ENCODE measurements at regions not wholly inside any gene's neighbourhood (a gene's known extent, or its start where the extent isn't known, plus 50 kb on each side); places are given as distances from the start of the nearest gene placed in this dataset.

DNA sequence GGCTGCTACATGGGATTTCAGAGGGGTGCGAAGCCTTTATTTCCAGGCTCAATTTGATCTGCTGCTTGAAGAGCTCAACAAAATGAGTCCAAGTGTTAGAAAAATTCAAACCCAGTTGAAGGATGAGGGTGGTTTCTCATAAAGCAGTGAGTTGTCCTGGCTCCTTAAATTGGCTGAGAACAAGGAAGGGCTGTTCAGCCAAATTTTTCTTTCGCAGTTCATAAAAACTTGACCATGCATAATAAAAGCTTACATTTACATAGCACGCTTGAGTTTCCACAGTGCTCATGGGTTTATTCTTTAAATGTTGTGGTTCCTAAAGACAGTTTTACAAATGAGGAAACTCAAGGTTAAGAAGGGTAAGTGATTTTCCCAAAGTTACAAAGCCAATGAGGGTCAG is 174.4 kb upstream of the FOXA2 start:
- Histone ChIP-seq H3K27me3 (ENCODE audit: insufficient read depth, low read depth, severe bottlenecking) (peaks cover 46% of the 10 kb centered on the region), H3K9me3 (ENCODE audit: severe bottlenecking) (no peaks in the 10 kb centered on the region), H3K4me3 (ENCODE audit: low read depth, low read length) (no peak overlapping the region), H3K36me3 (no peaks in the 10 kb centered on the region), H3K27ac (no peak overlapping the region)
- TF ChIP-seq, protein P1, sequence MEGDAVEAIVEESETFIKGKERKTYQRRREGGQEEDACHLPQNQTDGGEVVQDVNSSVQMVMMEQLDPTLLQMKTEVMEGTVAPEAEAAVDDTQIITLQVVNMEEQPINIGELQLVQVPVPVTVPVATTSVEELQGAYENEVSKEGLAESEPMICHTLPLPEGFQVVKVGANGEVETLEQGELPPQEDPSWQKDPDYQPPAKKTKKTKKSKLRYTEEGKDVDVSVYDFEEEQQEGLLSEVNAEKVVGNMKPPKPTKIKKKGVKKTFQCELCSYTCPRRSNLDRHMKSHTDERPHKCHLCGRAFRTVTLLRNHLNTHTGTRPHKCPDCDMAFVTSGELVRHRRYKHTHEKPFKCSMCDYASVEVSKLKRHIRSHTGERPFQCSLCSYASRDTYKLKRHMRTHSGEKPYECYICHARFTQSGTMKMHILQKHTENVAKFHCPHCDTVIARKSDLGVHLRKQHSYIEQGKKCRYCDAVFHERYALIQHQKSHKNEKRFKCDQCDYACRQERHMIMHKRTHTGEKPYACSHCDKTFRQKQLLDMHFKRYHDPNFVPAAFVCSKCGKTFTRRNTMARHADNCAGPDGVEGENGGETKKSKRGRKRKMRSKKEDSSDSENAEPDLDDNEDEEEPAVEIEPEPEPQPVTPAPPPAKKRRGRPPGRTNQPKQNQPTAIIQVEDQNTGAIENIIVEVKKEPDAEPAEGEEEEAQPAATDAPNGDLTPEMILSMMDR (IDR thresholded peaks at IDR 0.05; ENCODE audit: low read depth, low read length) = no peak
- no peak for DNase-seq

DNA sequence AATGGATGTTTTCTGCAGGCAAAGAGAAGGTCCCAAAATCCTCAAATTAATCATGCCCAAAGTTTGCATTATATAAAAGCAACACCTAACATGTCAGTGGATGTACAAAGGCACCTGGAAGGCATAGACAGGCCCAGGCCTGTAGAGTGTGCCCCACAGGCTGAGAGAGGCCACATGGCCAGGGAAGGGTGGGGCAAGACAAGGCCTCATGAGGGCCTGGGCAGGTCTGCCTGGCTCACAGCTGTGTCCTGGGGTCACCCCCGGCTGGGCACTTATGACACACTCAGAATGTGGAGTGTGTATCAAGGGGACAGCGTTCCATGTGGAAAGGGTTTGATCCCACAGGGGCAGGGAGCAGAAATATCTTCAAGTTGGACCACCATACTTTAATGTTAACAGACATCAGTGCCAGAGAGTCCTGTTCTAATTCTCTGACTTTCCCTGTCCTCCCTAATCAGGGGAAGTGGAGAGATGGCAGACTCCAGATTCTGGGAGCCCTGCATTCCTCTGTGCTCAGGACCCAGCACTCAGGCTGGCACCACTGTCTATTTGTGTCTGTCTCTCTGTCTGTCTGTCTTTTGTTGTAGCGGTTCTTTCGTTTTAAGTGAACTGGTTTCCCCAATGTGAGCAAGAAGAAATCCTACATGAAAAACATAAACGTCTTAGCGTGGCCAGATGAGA is 178.3 kb upstream of the FOXA2 start:
- TF ChIP-seq, protein P1 (IDR thresholded peaks at IDR 0.05; ENCODE audit: low read depth, low read length) = no peak
- no peaks in the 10 kb centered on the region for H3K36me3 ChIP-seq
- no peak overlapping the region for H3K4me3 ChIP-seq (ENCODE audit: low read depth, low read length)
- H3K9me3 ChIP-seq (ENCODE audit: severe bottlenecking) = no peaks in the 10 kb centered on the region
- H3K27me3 ChIP-seq (ENCODE audit: insufficient read depth, low read depth, severe bottlenecking) = peaks cover 53% of the 10 kb centered on the region
- H3K27ac ChIP-seq = no peak overlapping the region
- DNase-seq = no peak

DNA sequence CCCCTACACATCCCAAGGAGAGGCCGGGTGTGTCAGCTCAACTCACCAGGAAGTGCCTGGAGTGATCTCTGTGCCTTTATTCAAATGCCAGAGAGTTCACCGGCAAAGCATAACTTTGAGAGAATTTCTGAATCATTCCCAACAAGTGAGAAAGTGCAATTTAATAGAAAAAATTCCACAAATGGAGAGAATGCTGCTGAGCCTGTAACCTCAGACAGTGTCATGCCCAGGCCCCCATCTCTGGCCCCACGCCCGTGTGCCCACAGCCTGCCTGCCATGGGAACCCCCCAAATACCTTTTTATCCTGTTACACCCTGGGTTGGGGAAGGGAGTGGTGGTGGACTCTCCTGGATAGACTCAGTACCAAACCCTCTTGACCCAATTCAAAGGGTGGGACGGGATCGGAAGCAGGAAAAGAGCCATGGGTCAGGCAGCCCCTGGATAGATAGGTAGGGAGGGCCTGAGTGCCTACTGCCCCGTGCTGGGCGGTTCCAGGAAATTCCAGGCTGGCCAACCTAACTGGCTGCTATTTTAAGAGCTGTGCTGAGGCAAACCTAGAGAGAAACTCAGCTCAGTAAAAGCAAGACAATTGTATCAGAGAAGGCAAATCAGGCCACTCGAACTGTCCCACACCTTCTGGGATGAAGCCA is 179.0 kb upstream of the FOXA2 start:
- H3K36me3 ChIP-seq = no peaks in the 10 kb centered on the region
- no peak for DNase-seq
- peaks cover 53% of the 10 kb centered on the region for H3K27me3 ChIP-seq (ENCODE audit: insufficient read depth, low read depth, severe bottlenecking)
- TF ChIP-seq, protein P1 (IDR thresholded peaks at IDR 0.05; ENCODE audit: low read depth, low read length) = no peak
- no peaks in the 10 kb centered on the region for H3K9me3 ChIP-seq (ENCODE audit: severe bottlenecking)
- no peak overlapping the region for H3K27ac ChIP-seq
- no peak overlapping the region for H3K4me3 ChIP-seq (ENCODE audit: low read depth, low read length)

DNA sequence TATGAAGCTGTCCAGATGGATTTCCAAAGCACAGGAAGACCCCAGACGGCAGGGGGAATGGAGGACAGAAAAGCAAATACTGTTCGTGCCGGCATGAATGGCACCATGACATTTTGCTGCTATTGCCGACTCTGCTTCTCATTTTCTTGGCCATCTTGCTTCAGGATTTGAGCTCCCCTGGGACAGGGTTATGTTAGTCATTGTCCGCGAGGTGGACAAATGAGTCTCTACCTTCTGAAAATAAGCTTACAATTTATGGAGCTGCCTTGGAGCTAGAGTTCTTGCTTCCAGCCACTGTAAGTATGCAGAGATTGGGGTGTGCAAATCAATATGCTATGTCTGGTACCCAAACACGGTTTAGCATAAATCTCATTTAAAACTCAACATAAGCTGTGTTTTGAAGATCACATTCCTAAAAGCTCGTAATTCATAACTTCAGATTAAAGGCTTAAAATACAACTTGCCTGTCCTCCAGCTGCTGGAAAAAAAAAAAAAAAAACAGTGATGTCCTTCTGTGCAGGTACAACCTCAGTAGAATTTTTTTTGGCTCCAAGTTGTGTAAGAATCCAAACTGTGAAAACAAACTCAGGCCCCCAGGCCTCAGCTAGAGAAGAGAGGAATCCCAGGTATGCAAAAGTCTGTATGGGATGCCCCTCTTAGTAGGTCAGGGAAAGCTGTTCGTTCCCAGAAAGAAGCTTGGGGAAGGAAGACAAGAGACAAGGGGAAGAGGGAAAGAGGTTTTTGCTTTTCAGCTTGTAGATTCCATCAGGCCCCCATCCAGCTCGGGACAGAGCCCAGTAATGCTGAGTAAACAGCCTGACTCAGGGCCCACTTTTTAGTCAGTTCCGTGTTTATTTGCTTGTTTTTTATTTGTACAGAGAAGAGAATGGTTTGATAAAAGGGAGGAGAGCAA is 184.2 kb upstream of the FOXA2 start:
- Histone ChIP-seq H3K4me3 (ENCODE audit: low read depth, low read length) (no peak overlapping the region), H3K27ac (no peak overlapping the region), H3K36me3 (no peaks in the 10 kb centered on the region), H3K27me3 (ENCODE audit: insufficient read depth, low read depth, severe bottlenecking) (peaks cover 65% of the 10 kb centered on the region), H3K9me3 (ENCODE audit: severe bottlenecking) (no peaks in the 10 kb centered on the region)
- DNase-seq = no peak
- TF ChIP-seq, protein P1 (IDR thresholded peaks at IDR 0.05; ENCODE audit: low read depth, low read length) = no peak

DNA sequence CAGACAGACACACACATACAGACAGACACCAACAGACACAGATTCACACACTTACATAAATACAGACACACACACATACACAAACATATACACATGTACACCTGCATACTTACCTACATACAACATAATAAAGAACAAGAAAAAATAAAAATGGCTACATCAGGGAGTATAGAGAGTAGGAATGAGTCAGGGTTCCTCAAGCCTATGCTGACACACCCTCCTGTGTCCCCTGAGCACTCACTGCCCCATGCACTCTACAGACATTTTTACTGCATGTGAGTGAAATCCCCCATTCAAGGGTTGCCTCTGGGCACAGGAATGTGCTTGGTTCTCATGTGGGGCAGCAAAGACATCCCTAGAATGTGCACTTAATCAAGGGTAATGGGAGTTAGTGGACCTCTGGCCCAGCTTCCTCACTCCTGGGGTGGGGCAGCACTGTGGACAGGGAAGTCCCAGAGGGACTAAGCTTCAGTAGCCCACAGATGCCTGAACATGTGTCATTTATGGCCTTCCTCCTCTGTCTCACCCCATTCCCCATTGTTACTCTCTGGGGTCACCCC is 185.9 kb upstream of the FOXA2 start:
- no peak overlapping the region for H3K27ac ChIP-seq
- DNase-seq = no peak
- TF ChIP-seq, protein P1 (IDR thresholded peaks at IDR 0.05; ENCODE audit: low read depth, low read length) = no peak
- H3K27me3 ChIP-seq (ENCODE audit: insufficient read depth, low read depth, severe bottlenecking) = peaks cover 69% of the 10 kb centered on the region
- no peaks in the 10 kb centered on the region for H3K36me3 ChIP-seq
- no peak overlapping the region for H3K4me3 ChIP-seq (ENCODE audit: low read depth, low read length)
- H3K9me3 ChIP-seq (ENCODE audit: severe bottlenecking) = no peaks in the 10 kb centered on the region

Measured in WERI-Rb-1 (cell line).